NCI-H1105 (cell line): ENCODE measurements at regions not wholly inside any gene's neighbourhood (a gene's known extent, or its start where the extent isn't known, plus 50 kb on each side); places are given as distances from the start of the nearest gene placed in this dataset.
"Not testable (repeated sequence)": the region's sequence is repeated elsewhere in the genome, so short reads cannot be mapped to it uniquely, and the experiment has no call there.

Experiments used
- DNase-seq: peaks from one replicate; lab custom pipeline; 2025; lab: John Stamatoyannopoulos, UW

- not testable (repeated sequence) for DNase-seq
Observed at GRCh38 chr11:112714340-112714739, 246.9 kb upstream of the NCAM1 start.

- no peak for DNase-seq
Observed at GRCh38 chr11:112715056-112715455, 246.2 kb upstream of the NCAM1 start.

- DNase-seq = no peak
Observed at GRCh38 chr11:112718483-112718882, 242.7 kb upstream of the NCAM1 start.

- no peak for DNase-seq
Observed at GRCh38 chr11:112719736-112720525, 241.3 kb upstream of the NCAM1 start.

GRCh38 chr11:112722148-112722547 is 239.1 kb upstream of the NCAM1 start:
- DNase-seq = no peak

GRCh38 chr11:112722876-112723275 is 238.3 kb upstream of the NCAM1 start:
- DNase-seq = no peak

- DNase-seq = no peak
Observed at GRCh38 chr11:112723676-112724495, 237.3 kb upstream of the NCAM1 start.

- peak; percentile 5 for DNase-seq
Observed at GRCh38 chr11:112724496-112724790, 236.8 kb upstream of the NCAM1 start.

- no peak for DNase-seq
Observed at GRCh38 chr11:112725636-112726035, 235.6 kb upstream of the NCAM1 start.

- DNase-seq = no peak
Observed at GRCh38 chr11:112727341-112727841, 233.8 kb upstream of the NCAM1 start.

GRCh38 chr11:112728288-112728687 is 232.9 kb upstream of the NCAM1 start:
- DNase-seq = no peak

- no peak for DNase-seq
Observed at GRCh38 chr11:112728716-112729115, 232.5 kb upstream of the NCAM1 start.

GRCh38 chr11:112730591-112730990 is 230.6 kb upstream of the NCAM1 start:
- DNase-seq = no peak

- no peak for DNase-seq
Observed at GRCh38 chr11:112731538-112731937, 229.7 kb upstream of the NCAM1 start.

- DNase-seq = no peak
Observed at GRCh38 chr11:112732031-112732430, 229.2 kb upstream of the NCAM1 start.

GRCh38 chr11:112734207-112734606 is 227.0 kb upstream of the NCAM1 start:
- DNase-seq = no peak

- no peak for DNase-seq
Observed at GRCh38 chr11:112735470-112735869, 225.8 kb upstream of the NCAM1 start.

- DNase-seq = peak; percentile 33
Observed at GRCh38 chr11:112744041-112744440, 217.2 kb upstream of the NCAM1 start.

- no peak for DNase-seq
Observed at GRCh38 chr11:112745973-112746372, 215.2 kb upstream of the NCAM1 start.

GRCh38 chr11:112748252-112748651 is 213.0 kb upstream of the NCAM1 start:
- no peak for DNase-seq

- no peak for DNase-seq
Observed at GRCh38 chr11:112748713-112749543, 212.3 kb upstream of the NCAM1 start.

- DNase-seq = no peak
Observed at GRCh38 chr11:112751329-112751728, 209.9 kb upstream of the NCAM1 start.
